GM12875 (cell line): ENCODE measurements at regions not wholly inside any gene's neighbourhood (a gene's known extent, or its start where the extent isn't known, plus 50 kb on each side); places are given as distances from the start of the nearest gene placed in this dataset.

Source experiments
- H3K4me3 ChIP-seq: one replicate; pipeline ENCODE4 v1.5.1; 2011; ENCODE audit warnings: low read depth, low read length, control low read depth
- TF ChIP-seq, protein P1 (sequence below): IDR thresholded peaks from 2 replicates; pipeline ENCODE4 v1.5.1; 2011; ENCODE audit warnings: low read depth, mild to moderate bottlenecking, control low read depth, inconsistent platforms, low read length, moderate library complexity, borderline replicate concordance; ENCODE audit not compliant: insufficient read depth

DNA sequence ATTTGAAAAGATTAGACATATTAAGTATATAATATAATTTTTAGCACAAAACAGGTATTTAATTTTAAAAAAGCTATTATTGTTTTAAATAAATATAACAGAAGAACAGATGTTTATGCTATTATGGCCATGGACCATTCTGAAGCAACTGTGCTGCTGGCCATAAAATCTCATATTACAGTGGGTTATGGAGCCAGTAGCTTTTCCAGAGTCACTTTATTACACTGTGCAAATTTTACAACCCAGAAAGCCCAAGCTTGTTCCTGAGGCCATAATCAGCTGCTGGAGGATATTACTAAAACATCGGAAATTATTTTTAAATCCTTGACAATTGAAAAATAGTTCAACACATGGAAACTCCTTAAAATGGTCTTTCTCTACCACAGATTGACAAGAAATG lies 557.3 kb upstream of the KCNMB2 start:
- TF ChIP-seq, protein P1, sequence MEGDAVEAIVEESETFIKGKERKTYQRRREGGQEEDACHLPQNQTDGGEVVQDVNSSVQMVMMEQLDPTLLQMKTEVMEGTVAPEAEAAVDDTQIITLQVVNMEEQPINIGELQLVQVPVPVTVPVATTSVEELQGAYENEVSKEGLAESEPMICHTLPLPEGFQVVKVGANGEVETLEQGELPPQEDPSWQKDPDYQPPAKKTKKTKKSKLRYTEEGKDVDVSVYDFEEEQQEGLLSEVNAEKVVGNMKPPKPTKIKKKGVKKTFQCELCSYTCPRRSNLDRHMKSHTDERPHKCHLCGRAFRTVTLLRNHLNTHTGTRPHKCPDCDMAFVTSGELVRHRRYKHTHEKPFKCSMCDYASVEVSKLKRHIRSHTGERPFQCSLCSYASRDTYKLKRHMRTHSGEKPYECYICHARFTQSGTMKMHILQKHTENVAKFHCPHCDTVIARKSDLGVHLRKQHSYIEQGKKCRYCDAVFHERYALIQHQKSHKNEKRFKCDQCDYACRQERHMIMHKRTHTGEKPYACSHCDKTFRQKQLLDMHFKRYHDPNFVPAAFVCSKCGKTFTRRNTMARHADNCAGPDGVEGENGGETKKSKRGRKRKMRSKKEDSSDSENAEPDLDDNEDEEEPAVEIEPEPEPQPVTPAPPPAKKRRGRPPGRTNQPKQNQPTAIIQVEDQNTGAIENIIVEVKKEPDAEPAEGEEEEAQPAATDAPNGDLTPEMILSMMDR, result no peak
- H3K4me3 ChIP-seq, result no peak overlapping the region

DNA sequence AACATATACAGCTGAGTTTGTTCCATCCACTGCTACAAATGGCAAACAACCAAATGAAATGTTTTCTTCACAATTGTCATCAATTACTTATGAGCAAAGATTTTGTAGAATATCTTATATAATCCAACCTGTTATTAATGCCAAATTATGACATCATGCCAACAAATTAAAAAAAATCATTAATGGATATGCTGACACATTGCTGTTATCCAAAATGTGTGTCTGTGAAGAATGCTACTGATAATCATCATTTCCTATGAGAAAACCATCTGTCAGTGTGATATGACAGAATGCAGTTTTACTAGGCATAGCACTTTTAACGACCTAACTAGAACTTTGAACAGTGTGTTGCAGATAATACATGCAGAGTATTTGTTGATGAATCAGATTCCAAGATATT lies 556.5 kb upstream of the KCNMB2 start:
- TF ChIP-seq, protein P1, result no peak
- no peak overlapping the region for H3K4me3 ChIP-seq

DNA sequence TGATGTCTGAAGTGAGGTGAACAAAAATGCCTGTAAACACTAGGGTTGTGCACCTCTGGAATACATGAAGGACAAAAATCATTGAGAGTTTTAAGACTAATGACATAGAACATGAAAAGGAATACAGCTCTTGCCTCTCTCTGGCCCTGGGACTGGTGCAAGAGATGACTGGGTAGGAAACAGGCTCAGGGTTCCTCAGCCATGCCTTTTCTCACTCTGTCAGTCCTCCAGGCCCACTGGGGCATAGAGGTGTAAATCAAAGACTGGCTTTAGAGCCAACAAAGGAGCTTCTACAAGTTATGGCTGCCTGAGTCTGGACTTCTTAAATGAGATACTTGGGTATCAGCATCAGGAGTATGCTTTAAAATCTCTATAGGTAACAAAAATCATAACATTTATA lies 554.7 kb upstream of the KCNMB2 start:
- H3K4me3 ChIP-seq, result no peak overlapping the region
- TF ChIP-seq, protein P1, result no peak

DNA sequence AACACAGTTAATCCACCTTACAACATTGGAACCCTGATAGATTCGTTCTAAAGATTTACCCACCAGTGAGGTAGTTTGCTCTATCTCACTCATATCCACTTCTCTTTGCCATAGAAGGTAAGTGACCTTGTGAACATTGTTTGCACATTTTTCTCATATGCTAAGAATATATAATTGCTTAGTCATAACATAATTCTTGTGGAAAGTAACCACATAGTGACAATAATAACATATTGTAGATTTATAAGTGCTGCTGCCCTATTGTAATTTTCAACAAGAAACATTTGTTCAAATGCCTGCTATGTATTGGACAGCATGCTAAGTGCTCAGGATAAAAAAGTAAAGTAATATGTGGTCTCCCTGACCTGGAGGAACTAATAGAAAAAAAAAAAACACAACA lies 554.2 kb upstream of the KCNMB2 start:
- TF ChIP-seq, protein P1, result no peak
- no peak overlapping the region for H3K4me3 ChIP-seq

DNA sequence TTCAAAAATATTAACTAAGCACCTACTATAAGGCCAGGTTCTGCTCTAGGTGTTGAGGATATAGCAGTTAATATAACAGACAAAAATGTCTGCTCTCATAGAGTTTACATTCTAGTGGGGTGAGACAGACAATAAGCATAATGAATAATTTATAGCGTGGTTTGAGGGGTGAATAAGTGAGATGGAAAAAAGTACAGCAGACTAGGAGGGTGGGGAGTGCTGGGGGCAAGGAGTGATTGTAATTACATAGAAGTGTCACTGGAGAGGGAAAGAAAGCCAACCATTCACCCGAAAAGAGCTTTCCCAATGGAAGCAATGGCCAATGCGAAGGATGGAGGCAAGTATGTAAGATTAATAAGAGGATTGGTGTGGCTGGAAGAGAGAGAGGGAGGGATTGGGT lies 552.9 kb upstream of the KCNMB2 start:
- TF ChIP-seq, protein P1, result no peak
- no peak overlapping the region for H3K4me3 ChIP-seq

DNA sequence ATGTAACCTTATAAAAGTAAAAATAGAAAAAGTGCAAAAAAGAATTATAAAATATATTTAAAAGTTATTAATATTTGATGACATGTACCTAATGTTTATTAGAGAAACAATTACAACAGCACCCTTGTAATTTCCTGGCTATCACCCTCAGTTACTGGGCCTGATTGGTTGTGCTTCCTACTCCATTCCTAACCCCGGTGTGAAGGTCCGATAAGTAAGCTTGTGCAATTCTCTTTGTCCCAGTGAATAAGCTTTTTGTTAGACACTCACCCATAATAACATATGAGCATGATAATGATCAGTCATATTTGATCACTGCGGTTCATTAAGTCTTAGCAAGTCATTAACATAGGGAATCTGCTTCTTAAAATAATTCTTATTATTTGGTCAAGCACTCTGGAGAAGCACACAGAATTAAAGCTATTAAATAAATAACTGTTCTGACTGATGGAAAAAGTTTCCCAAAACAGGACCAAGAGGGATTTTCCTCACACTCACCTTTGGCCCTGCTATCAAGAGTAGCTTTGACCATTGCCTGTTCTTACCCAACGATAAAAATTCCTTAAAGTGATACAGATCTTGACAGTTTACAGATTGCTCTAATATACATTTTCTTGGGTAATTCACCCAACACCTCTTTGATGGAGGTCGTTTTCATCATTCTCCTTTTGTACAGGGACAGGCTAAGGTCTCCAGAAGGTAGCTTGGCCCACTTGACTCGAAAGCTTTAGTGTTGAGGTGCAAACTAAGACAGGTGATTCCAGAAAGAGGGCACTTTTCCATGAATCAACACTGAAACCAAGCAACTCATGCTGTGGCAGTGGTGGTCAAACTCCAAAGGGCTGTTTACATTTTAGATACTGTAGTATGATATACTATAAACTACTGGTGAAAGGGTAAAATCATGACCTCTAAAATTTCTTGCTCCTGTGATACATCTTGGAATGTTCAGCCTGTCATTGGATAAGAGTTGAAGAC lies 543.0 kb upstream of the KCNMB2 start:
- no peak overlapping the region for H3K4me3 ChIP-seq
- TF ChIP-seq, protein P1, result no peak

DNA sequence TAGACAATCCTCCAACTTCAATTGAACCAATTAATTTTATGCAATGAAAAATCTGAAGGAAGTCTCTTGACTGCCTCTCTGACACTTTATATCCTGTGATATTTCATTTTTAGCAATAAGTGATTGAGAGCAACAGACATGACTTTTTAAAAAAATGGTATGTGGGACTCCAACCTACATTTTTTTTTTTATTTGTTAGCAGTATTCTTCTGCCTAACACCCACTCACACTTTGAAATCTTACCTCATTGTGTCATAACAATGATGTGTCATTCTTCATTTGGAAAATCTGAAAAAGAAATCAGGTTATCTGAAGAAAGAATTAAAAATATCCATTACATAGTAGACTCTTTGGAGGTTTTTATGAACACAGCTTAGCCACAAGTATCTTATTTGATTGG lies 541.3 kb upstream of the KCNMB2 start:
- H3K4me3 ChIP-seq, result no peak overlapping the region
- TF ChIP-seq, protein P1, result no peak
